GM21390 (cell line): ENCODE measurements at regions not wholly inside any gene's neighbourhood (a gene's known extent, or its start where the extent isn't known, plus 50 kb on each side); places are given as distances from the start of the nearest gene placed in this dataset.

Source experiments
- ATAC-seq: cut with Tn5 transposase; IDR thresholded peaks from one replicate; pipeline ENCODE4 v1.9.1; 2021; ENCODE audit not compliant: unreplicated experiment

- ATAC-seq: no peak
Observed at GRCh38 chr6:143621876-143622605, 55.7 kb upstream of the PHACTR2 start.

- ATAC-seq: no peak
Observed at GRCh38 chr6:143621159-143621873, 56.4 kb upstream of the PHACTR2 start.

GRCh38 chr6:143620447-143620846 lies 57.3 kb upstream of the PHACTR2 start:
- no peak for ATAC-seq

- no peak for ATAC-seq
Observed at GRCh38 chr6:143619824-143620401, 57.9 kb upstream of the PHACTR2 start.

- no peak for ATAC-seq
Observed at GRCh38 chr6:143616741-143617140, 61.0 kb upstream of the PHACTR2 start.

- ATAC-seq: peak; percentile 65
Observed at GRCh38 chr6:143615785-143616184, 62.0 kb upstream of the PHACTR2 start.

GRCh38 chr6:143614235-143614634 lies 63.5 kb upstream of the PHACTR2 start:
- no peak for ATAC-seq

GRCh38 chr6:143613749-143614148 lies 64.0 kb upstream of the PHACTR2 start:
- no peak for ATAC-seq

GRCh38 chr6:143612186-143612585 lies 65.6 kb upstream of the PHACTR2 start:
- ATAC-seq: no peak

GRCh38 chr6:143611580-143611979 lies 66.2 kb upstream of the PHACTR2 start:
- no peak for ATAC-seq

- ATAC-seq: no peak
Observed at GRCh38 chr6:143609972-143610371, 67.8 kb upstream of the PHACTR2 start.

GRCh38 chr6:143609501-143609900 lies 68.3 kb upstream of the PHACTR2 start:
- ATAC-seq: no peak

GRCh38 chr6:143608906-143609305 lies 68.9 kb upstream of the PHACTR2 start:
- no peak for ATAC-seq

GRCh38 chr6:143607974-143608373 lies 69.8 kb upstream of the PHACTR2 start:
- no peak for ATAC-seq

GRCh38 chr6:143607168-143607567 lies 70.6 kb upstream of the PHACTR2 start:
- ATAC-seq: no peak

GRCh38 chr6:143605906-143606521 lies 71.8 kb upstream of the PHACTR2 start:
- no peak for ATAC-seq

- no peak for ATAC-seq
Observed at GRCh38 chr6:143603455-143603854, 74.3 kb upstream of the PHACTR2 start.

GRCh38 chr6:143601504-143601903 lies 76.3 kb upstream of the PHACTR2 start:
- ATAC-seq: no peak

GRCh38 chr6:143600821-143601220 lies 76.9 kb upstream of the PHACTR2 start:
- no peak for ATAC-seq

- ATAC-seq: no peak
Observed at GRCh38 chr6:143598466-143599080, 79.2 kb upstream of the PHACTR2 start.

GRCh38 chr6:143596866-143597265 lies 80.9 kb upstream of the PHACTR2 start:
- ATAC-seq: no peak
